Lung (tissue), 11 donors: ENCODE measurements at regions not wholly inside any gene's neighbourhood (a gene's known extent, or its start where the extent isn't known, plus 50 kb on each side); places are given as distances from the start of the nearest gene placed in this dataset.

ENCODE experiments used
- ATAC-seq: fragments of 200-7000 bp; cut with Tn5 transposase; one replicate; pipeline ENCODE4 v1.9.1; 2020; ENCODE audit warnings: moderate number of reproducible peaks; ENCODE audit not compliant: insufficient read depth, low FRiP score
- DNase-seq, 3 donors: peaks; one replicate each; pipeline ENCODE4 v3.0.0-alpha.2; 2013 to 2017
- H3K27ac ChIP-seq, 2 donors: one replicate each; pipeline ENCODE4 v1.5.1; 2013; ENCODE audit warnings: mild to moderate bottlenecking in 2 of 2, moderate library complexity in 2 of 2, control low read depth in 1 of 2, inconsistent platforms in 1 of 2, low read depth in 1 of 2, low read length in 1 of 2
- H3K27me3 ChIP-seq, 3 donors: one replicate each; pipeline ENCODE4 v1.5.1; 2013; ENCODE audit warnings: low read length in 2 of 3; ENCODE audit not compliant: control insufficient read depth in 3 of 3, insufficient read depth in 3 of 3
- H3K36me3 ChIP-seq, 4 donors: one replicate each; pipeline ENCODE4 v1.5.1; 2013; ENCODE audit warnings: low read length in 4 of 4, mild to moderate bottlenecking in 1 of 4, moderate library complexity in 1 of 4; ENCODE audit not compliant: control insufficient read depth in 4 of 4, insufficient read depth in 4 of 4
- H3K4me1 ChIP-seq, 5 donors: one replicate each; pipeline ENCODE4 v1.5.1; 2013; ENCODE audit warnings: low read length in 5 of 5, mild to moderate bottlenecking in 2 of 5, moderate library complexity in 1 of 5; ENCODE audit not compliant: control insufficient read depth in 5 of 5, insufficient read depth in 5 of 5
- H3K4me3 ChIP-seq: one replicate; pipeline ENCODE4 v1.5.1; 2013; ENCODE audit warnings: mild to moderate bottlenecking, control low read depth, moderate library complexity
- H3K9ac ChIP-seq, 2 donors: one replicate each; pipeline ENCODE4 v1.5.1; 2013; ENCODE audit warnings: low read length in 2 of 2, control low read depth in 1 of 2; ENCODE audit not compliant: insufficient read depth in 1 of 2
- H3K9me3 ChIP-seq, 4 donors: one replicate each; pipeline ENCODE4 v1.5.1; 2013; ENCODE audit warnings: low read length in 3 of 4, mild to moderate bottlenecking in 1 of 4, moderate library complexity in 1 of 4; ENCODE audit not compliant: control insufficient read depth in 4 of 4, insufficient read depth in 3 of 4
- WGBS, 2 donors: extraction: QIAGEN DNeasy Blood & Tissue Kit; methylation state at CpG; one replicate each; pipeline ENCODE4 v1.1.7; 2013; 5-methylcytosine and 5-hydroxymethylcytosine counted together
- TF ChIP-seq, protein P1 (sequence below): IDR thresholded peaks from 2 replicates; pipeline ENCODE4 v1.5.1; 2012; ENCODE audit warnings: mild to moderate bottlenecking; ENCODE audit errors: control extremely low read depth, extremely low read depth
- donor health status: control.
- donor health status: control.
- donor health status: Bipolar disorder and iron deficiency.
- donor health status: healthy.
- donor health status: DM: yes; HTN: yes; CAD: no.

DNA sequence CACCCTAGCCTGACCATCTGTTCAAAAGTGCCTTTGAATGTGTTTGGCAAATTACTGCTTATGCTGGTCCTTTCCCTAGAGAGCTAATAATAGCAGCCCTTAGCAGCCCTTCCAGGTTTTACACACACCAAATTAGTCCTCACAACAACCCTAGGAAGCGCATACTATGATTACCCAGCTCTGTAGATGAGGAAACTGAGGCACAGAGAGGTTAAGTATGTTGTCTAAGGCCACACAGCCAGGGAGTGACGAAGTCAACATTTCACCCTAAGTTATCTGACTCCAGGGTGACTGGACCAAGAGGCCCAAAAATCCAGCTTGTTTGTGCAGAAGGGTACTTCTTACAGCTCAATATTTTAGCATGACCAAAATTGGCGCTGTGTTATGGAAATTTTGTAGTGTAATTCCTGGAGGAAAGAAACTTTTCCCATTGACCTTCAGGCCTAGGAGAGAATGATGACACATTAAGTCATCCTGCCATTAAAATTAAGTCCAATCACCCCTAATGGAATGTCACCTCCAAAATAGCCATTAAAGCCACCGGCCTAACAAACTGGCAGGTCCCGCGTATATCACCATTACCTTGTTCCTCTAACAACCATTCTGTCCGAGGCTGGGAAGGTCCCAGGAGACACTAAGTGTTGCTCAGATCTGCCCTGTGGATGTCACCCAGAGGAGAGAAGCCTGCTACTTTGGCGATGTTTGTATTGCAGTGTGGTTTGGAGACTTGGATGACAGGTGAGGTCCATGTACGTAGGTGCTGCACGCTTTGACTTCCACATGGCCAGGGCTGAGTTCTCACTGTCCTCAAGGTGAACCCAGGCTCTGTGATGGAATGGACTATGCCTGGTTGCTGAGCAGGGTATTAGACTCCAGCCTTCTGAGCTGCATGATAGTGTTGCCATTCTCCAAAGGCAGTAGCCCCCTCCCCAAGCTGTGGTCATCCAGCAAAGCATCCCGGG is 258.3 kb downstream of the TOMM20 start:
- Histone ChIP-seq H3K4me1 (peaks cover 0 to 12% (median 0%) of the 10 kb centered on the region in 5 donors), H3K9ac (no peak overlapping the region), H3K36me3 (no peaks in the 10 kb centered on the region), H3K4me3 (no peak overlapping the region), H3K27ac (no peak overlapping the region), H3K27me3 (no peaks in the 10 kb centered on the region), H3K9me3 (no peaks in the 10 kb centered on the region)
- TF ChIP-seq, protein P1, sequence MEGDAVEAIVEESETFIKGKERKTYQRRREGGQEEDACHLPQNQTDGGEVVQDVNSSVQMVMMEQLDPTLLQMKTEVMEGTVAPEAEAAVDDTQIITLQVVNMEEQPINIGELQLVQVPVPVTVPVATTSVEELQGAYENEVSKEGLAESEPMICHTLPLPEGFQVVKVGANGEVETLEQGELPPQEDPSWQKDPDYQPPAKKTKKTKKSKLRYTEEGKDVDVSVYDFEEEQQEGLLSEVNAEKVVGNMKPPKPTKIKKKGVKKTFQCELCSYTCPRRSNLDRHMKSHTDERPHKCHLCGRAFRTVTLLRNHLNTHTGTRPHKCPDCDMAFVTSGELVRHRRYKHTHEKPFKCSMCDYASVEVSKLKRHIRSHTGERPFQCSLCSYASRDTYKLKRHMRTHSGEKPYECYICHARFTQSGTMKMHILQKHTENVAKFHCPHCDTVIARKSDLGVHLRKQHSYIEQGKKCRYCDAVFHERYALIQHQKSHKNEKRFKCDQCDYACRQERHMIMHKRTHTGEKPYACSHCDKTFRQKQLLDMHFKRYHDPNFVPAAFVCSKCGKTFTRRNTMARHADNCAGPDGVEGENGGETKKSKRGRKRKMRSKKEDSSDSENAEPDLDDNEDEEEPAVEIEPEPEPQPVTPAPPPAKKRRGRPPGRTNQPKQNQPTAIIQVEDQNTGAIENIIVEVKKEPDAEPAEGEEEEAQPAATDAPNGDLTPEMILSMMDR = no peak
- ATAC-seq (no peak), DNase-seq (no peak)
- 95 to 96% methylated on average over 11 of the region's 11 CpGs for WGBS, 2 donors

- DNase-seq = no peak
- no peak for ATAC-seq
- TF ChIP-seq, protein P1 = no peak
- no peaks in the 10 kb centered on the region for H3K27me3 ChIP-seq
- H3K9me3 ChIP-seq = no peaks in the 10 kb centered on the region
- no peaks in the 10 kb centered on the region for H3K36me3 ChIP-seq
- H3K27ac ChIP-seq = peak overlapping the region in 1 of 2 donors; percentile 10
- peaks cover 0 to 13% (median 0%) of the 10 kb centered on the region in 5 donors for H3K4me1 ChIP-seq
- no peak overlapping the region for H3K4me3 ChIP-seq
- H3K9ac ChIP-seq = no peak overlapping the region
- WGBS, 2 donors = 89 to 92% methylated on average over 16 of the region's 16 CpGs
Observed at GRCh38 chr1:234869182-234870019, 259.2 kb downstream of the TOMM20 start.

- H3K9me3 ChIP-seq = no peaks in the 10 kb centered on the region
- H3K4me1 ChIP-seq = peaks cover 0 to 18% (median 2%) of the 10 kb centered on the region in 5 donors
- DNase-seq = no peak
- no peaks in the 10 kb centered on the region for H3K27me3 ChIP-seq
- ATAC-seq = no peak
- no peak overlapping the region for H3K27ac ChIP-seq
- H3K9ac ChIP-seq = no peak overlapping the region
- no peak overlapping the region for H3K4me3 ChIP-seq
- TF ChIP-seq, protein P1 = no peak
- no peaks in the 10 kb centered on the region for H3K36me3 ChIP-seq
- WGBS, 2 donors = 95 to 97% methylated on average over 6 of the region's 6 CpGs
Observed at GRCh38 chr1:234868296-234869147, 258.5 kb upstream of the IRF2BP2 start.
